ENCODE measurements at regions not wholly inside any gene's neighbourhood (a gene's known extent, or its start where the extent isn't known, plus 50 kb on each side); places are given as distances from the start of the nearest gene placed in this dataset.

DNA sequence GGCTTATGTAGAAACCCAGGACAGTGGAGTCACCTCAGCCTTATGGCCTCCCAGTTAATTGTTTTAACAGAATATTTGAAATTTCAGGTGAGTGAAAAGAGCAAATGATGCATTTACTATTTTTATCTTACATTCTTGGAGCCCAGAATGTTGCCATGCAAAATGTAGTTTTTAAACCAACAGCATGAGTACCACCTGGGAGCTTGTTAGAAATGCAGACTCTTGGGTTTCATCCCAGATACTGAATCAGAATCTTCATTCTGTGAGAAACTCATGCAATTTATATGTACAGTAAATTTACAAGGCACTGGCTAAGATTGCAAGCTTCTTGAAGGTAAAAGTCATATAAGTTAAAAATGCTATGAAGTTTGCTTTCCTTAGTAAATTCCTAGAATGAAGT is 654.5 kb upstream of the CDH2 start:
- intact Hi-C loops (cut with micrococcal nuclease), result no loop called here
- H3K4me1 ChIP-seq (ENCODE audit: insufficient read depth, low read length), result no peaks in the 10 kb centered on the region
- Mint-ChIP-seq H3K36me3 (no peaks in the 10 kb centered on the region), H3K4me1 (no peaks in the 10 kb centered on the region), H3K27ac (no peak overlapping the region), H3K4me3 (no peak overlapping the region), H3K9me3 (peaks cover 0 to 28% (median 11%) of the 10 kb centered on the region in 8 donors), H3K27me3 (no peaks in the 10 kb centered on the region)
- H3K36me3 ChIP-seq (ENCODE audit: insufficient read depth, low read length), result no peaks in the 10 kb centered on the region
- DNase-seq, result no peak
- CTCF ChIA-PET (ENCODE audit: partially characterized antibody), result no interaction called here
- H3K4me3 ChIP-seq (ENCODE audit: low read length in 2 of 2), result no peak overlapping the region
- POLR2A ChIA-PET (ENCODE audit: partially characterized antibody), result no interaction called here
- H3K27ac ChIP-seq (ENCODE audit: low read depth, low read length), result no peak overlapping the region
- no peaks in the 10 kb centered on the region for H3K9me3 ChIP-seq (ENCODE audit: control insufficient read depth in 1 of 2, low read length in 2 of 2)
- no peaks in the 10 kb centered on the region for H3K27me3 ChIP-seq (ENCODE audit: insufficient read depth, low read length)

DNA sequence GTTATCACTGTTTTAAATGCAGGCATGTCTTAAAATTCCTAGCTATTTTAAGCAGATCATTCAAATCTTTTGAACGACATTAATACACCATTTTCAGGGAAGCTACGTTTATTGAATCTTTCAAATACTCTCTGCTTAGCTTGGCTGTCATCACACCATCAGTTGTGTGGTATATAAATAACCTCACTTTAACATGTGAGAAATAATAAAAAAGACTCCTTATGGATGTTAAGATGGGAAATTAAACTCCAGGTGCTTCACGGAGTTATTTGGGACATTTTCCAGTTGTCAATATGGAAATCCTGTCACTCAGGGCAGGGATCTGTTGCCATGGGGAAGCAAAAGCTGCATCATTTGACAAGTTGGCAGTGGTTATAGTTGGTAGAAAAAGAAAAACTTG is 649.2 kb upstream of the CDH2 start:
- Histone ChIP-seq H3K4me3 (ENCODE audit: low read length in 2 of 2) (no peak overlapping the region), H3K9me3 (ENCODE audit: control insufficient read depth in 1 of 2, low read length in 2 of 2) (no peaks in the 10 kb centered on the region), H3K27me3 (ENCODE audit: insufficient read depth, low read length) (no peaks in the 10 kb centered on the region), H3K36me3 (ENCODE audit: insufficient read depth, low read length) (no peaks in the 10 kb centered on the region), H3K27ac (ENCODE audit: low read depth, low read length) (no peak overlapping the region), H3K4me1 (ENCODE audit: insufficient read depth, low read length) (no peaks in the 10 kb centered on the region)
- no peak for DNase-seq
- Mint-ChIP-seq H3K27ac (no peak overlapping the region), H3K27me3 (no peaks in the 10 kb centered on the region), H3K4me3 (no peak overlapping the region), H3K36me3 (no peaks in the 10 kb centered on the region), H3K4me1 (no peaks in the 10 kb centered on the region), H3K9me3 (peaks cover 5 to 45% (median 19%) of the 10 kb centered on the region in 8 donors)
- intact Hi-C loops (cut with micrococcal nuclease), result no loop called here
- ChIA-PET CTCF (ENCODE audit: partially characterized antibody) (no interaction called here), POLR2A (ENCODE audit: partially characterized antibody) (no interaction called here)

DNA sequence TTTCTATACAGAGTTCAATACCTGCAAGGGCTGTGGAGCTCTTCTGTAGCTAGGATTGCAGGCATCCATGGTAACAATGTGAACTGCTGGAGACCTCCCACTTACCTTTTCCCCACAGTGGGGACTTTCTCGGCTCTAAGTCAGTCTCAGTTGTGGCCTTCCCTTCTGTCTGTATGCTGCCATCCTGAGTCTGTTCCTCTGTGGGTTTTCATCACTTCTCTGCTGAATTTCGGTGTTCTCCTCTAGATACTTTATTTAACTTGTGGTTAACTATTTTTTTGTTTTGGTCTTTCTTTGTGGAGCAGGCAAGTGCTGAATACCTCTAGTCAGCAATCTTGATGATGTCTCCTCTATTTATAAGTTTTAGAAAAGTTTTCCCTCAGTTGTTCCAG is 647.2 kb upstream of the CDH2 start:
- Mint-ChIP-seq H3K9me3 (peaks cover 5 to 40% (median 18%) of the 10 kb centered on the region in 8 donors), H3K4me1 (no peaks in the 10 kb centered on the region), H3K27ac (no peak overlapping the region), H3K4me3 (no peak overlapping the region), H3K36me3 (no peaks in the 10 kb centered on the region), H3K27me3 (no peaks in the 10 kb centered on the region)
- Histone ChIP-seq H3K36me3 (ENCODE audit: insufficient read depth, low read length) (no peaks in the 10 kb centered on the region), H3K9me3 (ENCODE audit: control insufficient read depth in 1 of 2, low read length in 2 of 2) (no peaks in the 10 kb centered on the region), H3K4me3 (ENCODE audit: low read length in 2 of 2) (no peak overlapping the region), H3K4me1 (ENCODE audit: insufficient read depth, low read length) (no peaks in the 10 kb centered on the region), H3K27ac (ENCODE audit: low read depth, low read length) (no peak overlapping the region), H3K27me3 (ENCODE audit: insufficient read depth, low read length) (no peaks in the 10 kb centered on the region)
- ChIA-PET CTCF (ENCODE audit: partially characterized antibody) (no interaction called here), POLR2A (ENCODE audit: partially characterized antibody) (no interaction called here)
- DNase-seq, result no peak
- intact Hi-C loops (cut with micrococcal nuclease), result no loop called here

DNA sequence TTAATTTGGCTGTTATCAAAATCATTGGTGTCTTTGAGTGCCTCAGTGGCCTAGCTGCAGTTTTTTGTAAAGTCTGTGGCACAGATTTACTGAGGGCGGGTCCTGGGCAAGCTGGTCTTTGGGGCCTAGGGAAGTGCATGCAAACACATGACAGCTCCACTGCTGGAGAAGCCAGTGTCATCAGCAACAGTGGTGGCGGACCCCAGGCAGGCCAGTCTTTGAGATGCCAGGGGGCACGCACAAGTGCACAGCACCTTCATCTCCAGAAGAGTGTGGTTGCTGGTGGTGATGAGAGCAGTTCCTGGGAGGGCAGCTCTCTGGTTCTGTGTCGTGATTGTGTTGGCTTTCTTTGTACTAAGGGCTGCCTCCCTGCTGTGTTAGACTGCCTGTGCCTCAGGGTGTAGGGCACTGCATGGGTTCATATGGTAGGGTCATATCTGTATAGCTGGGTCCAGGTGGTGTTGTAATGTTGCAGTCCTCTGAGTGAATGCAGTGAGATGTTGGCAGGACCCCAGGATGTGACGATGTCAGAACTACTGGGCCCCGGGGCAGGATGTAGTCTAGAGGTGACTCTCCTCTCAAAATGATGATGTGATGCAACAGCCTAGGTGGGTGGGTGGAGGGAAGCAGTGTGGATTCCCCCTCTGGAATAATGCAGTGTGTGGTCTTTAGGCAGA is 646.7 kb upstream of the CDH2 start:
- Histone ChIP-seq H3K36me3 (ENCODE audit: insufficient read depth, low read length) (no peaks in the 10 kb centered on the region), H3K4me1 (ENCODE audit: insufficient read depth, low read length) (no peaks in the 10 kb centered on the region), H3K9me3 (ENCODE audit: control insufficient read depth in 1 of 2, low read length in 2 of 2) (no peaks in the 10 kb centered on the region), H3K27ac (ENCODE audit: low read depth, low read length) (no peak overlapping the region), H3K27me3 (ENCODE audit: insufficient read depth, low read length) (no peaks in the 10 kb centered on the region), H3K4me3 (ENCODE audit: low read length in 2 of 2) (no peak overlapping the region)
- ChIA-PET POLR2A (ENCODE audit: partially characterized antibody) (no interaction called here), CTCF (ENCODE audit: partially characterized antibody) (interaction anchor here (1.0 kb wide), 1 partner anchor 10 kb away, joined by 3 read pairs; no protein-coding TSS in a partner anchor)
- H3K36me3 Mint-ChIP-seq, result no peaks in the 10 kb centered on the region
- DNase-seq, result no peak
- no peaks in the 10 kb centered on the region for H3K4me1 Mint-ChIP-seq
- peaks cover 5 to 37% (median 16%) of the 10 kb centered on the region in 8 donors for H3K9me3 Mint-ChIP-seq
- no peak overlapping the region for H3K27ac Mint-ChIP-seq
- intact Hi-C loops (cut with micrococcal nuclease), result no loop called here
- no peak overlapping the region for H3K4me3 Mint-ChIP-seq
- no peaks in the 10 kb centered on the region for H3K27me3 Mint-ChIP-seq

DNA sequence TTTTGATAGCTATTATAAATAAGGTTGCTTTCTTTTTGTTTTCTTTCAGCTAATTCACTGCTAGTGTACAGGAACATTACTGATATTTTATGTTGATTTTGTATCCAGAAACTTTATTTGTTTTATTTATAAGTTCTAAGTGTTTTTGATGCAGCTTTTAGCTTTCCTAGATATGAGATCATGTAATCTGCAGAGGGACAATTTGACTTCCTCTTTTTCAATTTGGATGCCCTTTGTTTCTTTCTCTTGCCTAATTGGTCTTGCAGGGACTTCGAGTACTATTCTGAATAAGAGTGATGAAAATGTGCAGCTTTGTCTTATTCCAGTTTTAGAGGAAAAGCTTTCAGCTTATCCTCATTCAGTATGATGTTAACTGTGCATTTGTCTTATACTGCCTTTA is 643.4 kb upstream of the CDH2 start:
- Histone ChIP-seq H3K27me3 (ENCODE audit: insufficient read depth, low read length) (no peaks in the 10 kb centered on the region), H3K36me3 (ENCODE audit: insufficient read depth, low read length) (no peaks in the 10 kb centered on the region), H3K9me3 (ENCODE audit: control insufficient read depth in 1 of 2, low read length in 2 of 2) (no peaks in the 10 kb centered on the region), H3K27ac (ENCODE audit: low read depth, low read length) (no peak overlapping the region), H3K4me1 (ENCODE audit: insufficient read depth, low read length) (no peaks in the 10 kb centered on the region), H3K4me3 (ENCODE audit: low read length in 2 of 2) (no peak overlapping the region)
- Mint-ChIP-seq H3K27ac (no peak overlapping the region), H3K36me3 (no peaks in the 10 kb centered on the region), H3K4me3 (no peak overlapping the region), H3K4me1 (no peaks in the 10 kb centered on the region), H3K9me3 (peaks cover 8 to 24% (median 16%) of the 10 kb centered on the region in 8 donors), H3K27me3 (no peaks in the 10 kb centered on the region)
- DNase-seq, result no peak
- ChIA-PET POLR2A (ENCODE audit: partially characterized antibody) (no interaction called here), CTCF (ENCODE audit: partially characterized antibody) (no interaction called here)
- intact Hi-C loops (cut with micrococcal nuclease), result no loop called here

DNA sequence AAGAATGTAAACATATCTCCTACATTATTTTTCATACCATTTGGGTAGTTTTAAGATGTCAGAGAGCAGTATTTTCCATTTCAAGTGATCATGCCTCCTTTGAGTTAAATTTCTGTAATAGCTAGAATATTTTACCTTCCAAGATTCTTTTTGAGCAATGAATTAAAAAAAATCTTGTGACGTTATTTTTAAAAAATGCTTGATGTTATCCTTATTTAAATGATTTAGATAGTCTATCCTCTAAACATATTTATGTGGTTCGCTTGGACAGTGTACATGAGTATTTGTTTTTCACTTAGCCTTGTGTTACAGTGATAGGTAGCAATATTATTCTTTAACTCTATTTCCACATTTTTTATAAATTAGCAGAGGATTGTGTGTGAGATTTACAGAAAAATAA is 639.2 kb upstream of the CDH2 start:
- no peaks in the 10 kb centered on the region for H3K27me3 ChIP-seq (ENCODE audit: insufficient read depth, low read length)
- intact Hi-C loops (cut with micrococcal nuclease), result no loop called here
- H3K4me3 ChIP-seq (ENCODE audit: low read length in 2 of 2), result no peak overlapping the region
- H3K36me3 ChIP-seq (ENCODE audit: insufficient read depth, low read length), result no peaks in the 10 kb centered on the region
- H3K4me1 Mint-ChIP-seq, result no peaks in the 10 kb centered on the region
- peaks cover 3 to 22% (median 11%) of the 10 kb centered on the region in 8 donors for H3K9me3 Mint-ChIP-seq
- no peaks in the 10 kb centered on the region for H3K36me3 Mint-ChIP-seq
- no peaks in the 10 kb centered on the region for H3K4me1 ChIP-seq (ENCODE audit: insufficient read depth, low read length)
- no peaks in the 10 kb centered on the region for H3K27me3 Mint-ChIP-seq
- H3K27ac ChIP-seq (ENCODE audit: low read depth, low read length), result no peak overlapping the region
- no peaks in the 10 kb centered on the region for H3K9me3 ChIP-seq (ENCODE audit: control insufficient read depth in 1 of 2, low read length in 2 of 2)
- no peak overlapping the region for H3K4me3 Mint-ChIP-seq
- no peak overlapping the region for H3K27ac Mint-ChIP-seq
- CTCF ChIA-PET (ENCODE audit: partially characterized antibody), result no interaction called here
- POLR2A ChIA-PET (ENCODE audit: partially characterized antibody), result no interaction called here
- no peak for DNase-seq

DNA sequence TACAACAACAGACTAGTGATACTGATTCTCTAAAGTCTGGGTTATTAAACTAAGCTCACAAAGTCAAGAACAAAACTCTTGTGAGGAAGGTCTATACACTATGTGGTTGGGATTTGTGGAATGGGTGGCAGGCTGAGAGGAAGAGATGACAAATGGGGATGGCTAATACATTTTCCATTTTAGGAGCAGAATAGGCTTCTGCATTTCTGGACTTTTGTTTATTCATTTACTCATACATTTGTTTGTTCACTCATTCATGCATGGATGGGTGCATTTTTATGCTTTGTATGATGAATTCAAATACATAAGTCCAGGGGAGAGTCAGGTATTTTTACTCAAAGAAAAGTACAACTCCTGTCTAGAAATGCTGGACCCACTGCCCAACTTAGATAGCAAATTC is 637.4 kb upstream of the CDH2 start:
- Histone ChIP-seq H3K36me3 (ENCODE audit: insufficient read depth, low read length) (no peaks in the 10 kb centered on the region), H3K4me3 (ENCODE audit: low read length in 2 of 2) (no peak overlapping the region), H3K27me3 (ENCODE audit: insufficient read depth, low read length) (no peaks in the 10 kb centered on the region), H3K27ac (ENCODE audit: low read depth, low read length) (no peak overlapping the region), H3K9me3 (ENCODE audit: control insufficient read depth in 1 of 2, low read length in 2 of 2) (no peaks in the 10 kb centered on the region), H3K4me1 (ENCODE audit: insufficient read depth, low read length) (no peaks in the 10 kb centered on the region)
- ChIA-PET POLR2A (ENCODE audit: partially characterized antibody) (no interaction called here), CTCF (ENCODE audit: partially characterized antibody) (interaction anchor here (1.0 kb wide), 1 partner anchor 8 kb away, joined by 3 read pairs; no protein-coding TSS in a partner anchor)
- no peaks in the 10 kb centered on the region for H3K4me1 Mint-ChIP-seq
- H3K4me3 Mint-ChIP-seq, result no peak overlapping the region
- intact Hi-C loops (cut with micrococcal nuclease), result no loop called here
- DNase-seq, result no peak
- H3K27ac Mint-ChIP-seq, result no peak overlapping the region
- H3K9me3 Mint-ChIP-seq, result peaks cover 0 to 18% (median 9%) of the 10 kb centered on the region in 8 donors
- no peaks in the 10 kb centered on the region for H3K36me3 Mint-ChIP-seq
- no peaks in the 10 kb centered on the region for H3K27me3 Mint-ChIP-seq

DNA sequence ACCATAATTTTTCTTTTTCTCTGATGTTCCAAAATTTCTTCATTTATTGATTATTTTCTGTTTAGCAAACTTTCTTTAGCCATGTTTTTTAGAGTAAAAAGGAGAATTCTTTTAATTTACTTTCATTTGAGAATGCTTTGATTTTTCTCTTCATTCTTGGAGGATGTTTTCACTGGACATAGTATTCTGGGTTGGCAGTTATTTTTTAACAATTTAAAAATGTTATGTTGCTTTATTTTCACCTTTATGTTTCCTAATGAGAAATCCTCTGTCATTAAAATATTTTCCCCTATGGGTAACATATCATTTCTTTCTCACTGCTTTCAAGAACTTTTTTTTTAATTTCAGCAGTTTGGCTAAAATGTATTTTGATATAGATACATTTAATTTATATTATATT is 631.4 kb upstream of the CDH2 start:
- intact Hi-C loops (cut with micrococcal nuclease), result no loop called here
- Histone ChIP-seq H3K27ac (ENCODE audit: low read depth, low read length) (no peak overlapping the region), H3K4me3 (ENCODE audit: low read length in 2 of 2) (no peak overlapping the region), H3K4me1 (ENCODE audit: insufficient read depth, low read length) (no peaks in the 10 kb centered on the region), H3K27me3 (ENCODE audit: insufficient read depth, low read length) (no peaks in the 10 kb centered on the region), H3K36me3 (ENCODE audit: insufficient read depth, low read length) (no peaks in the 10 kb centered on the region), H3K9me3 (ENCODE audit: control insufficient read depth in 1 of 2, low read length in 2 of 2) (no peaks in the 10 kb centered on the region)
- H3K27me3 Mint-ChIP-seq, result no peaks in the 10 kb centered on the region
- no peaks in the 10 kb centered on the region for H3K4me1 Mint-ChIP-seq
- H3K27ac Mint-ChIP-seq, result no peak overlapping the region
- no peaks in the 10 kb centered on the region for H3K36me3 Mint-ChIP-seq
- ChIA-PET POLR2A (ENCODE audit: partially characterized antibody) (no interaction called here), CTCF (ENCODE audit: partially characterized antibody) (no interaction called here)
- peaks cover 0 to 38% (median 23%) of the 10 kb centered on the region in 8 donors for H3K9me3 Mint-ChIP-seq
- no peak overlapping the region for H3K4me3 Mint-ChIP-seq
- DNase-seq, result no peak

All from CD4-positive, alpha-beta memory T cell (primary cell).